Body of pancreas (tissue), 4 donors: ENCODE measurements at regions not wholly inside any gene's neighbourhood (a gene's known extent, or its start where the extent isn't known, plus 50 kb on each side); places are given as distances from the start of the nearest gene placed in this dataset.

Experiments
- CTCF ChIP-seq, 7 experiments: fragments of 450-650 bp in 4 of 7; fragments of 200-600 bp in 3 of 7; sonication (generic) in 3 of 7; IDR thresholded peaks; one replicate each; pipeline ENCODE4 v1.5.1; 2016 to 2019; ENCODE audit warnings: antibody characterized with exemption in 7 of 7
- POLR2A ChIP-seq, 3 donors: fragments of 450-650 bp; IDR thresholded peaks; one replicate each; pipeline ENCODE4 v1.6.1; 2016; ENCODE audit warnings: antibody characterized with exemption in 3 of 3, mild to moderate bottlenecking in 2 of 3

DNA sequence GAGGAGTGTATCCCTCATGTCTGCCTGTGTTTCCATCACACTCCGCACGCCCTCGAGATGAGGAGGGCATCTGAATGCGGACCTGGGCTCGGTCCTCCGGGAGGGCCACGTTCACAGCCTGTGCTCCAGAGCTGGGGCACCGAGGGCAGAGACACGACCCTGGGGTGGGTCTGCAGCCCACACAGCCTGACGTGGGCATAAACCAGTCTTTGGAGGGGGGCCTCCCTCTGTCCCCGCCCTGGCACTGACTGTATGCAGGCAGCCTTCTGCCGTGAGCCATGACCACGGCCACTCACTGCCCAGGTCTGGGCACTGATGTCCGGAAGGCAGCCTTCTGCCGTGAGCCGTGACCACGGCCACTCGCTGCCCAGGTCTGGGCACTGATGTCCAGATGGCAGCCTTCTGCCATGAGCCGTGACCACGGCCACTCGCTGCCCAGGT lies 1425.1 kb downstream of the BRD1 start:
- no peak for TF ChIP-seq CTCF (IDR thresholded peaks at IDR 0.05)
- no peak for TF ChIP-seq POLR2A (IDR thresholded peaks at IDR 0.05)
